Testis (tissue), 2 donors: ENCODE measurements at regions not wholly inside any gene's neighbourhood (a gene's known extent, or its start where the extent isn't known, plus 50 kb on each side); places are given as distances from the start of the nearest gene placed in this dataset.

ENCODE experiments used
- DNase-seq: peaks from one replicate; pipeline ENCODE4 v3.0.0-alpha.2; 2019
- H3K27ac ChIP-seq, 2 donors: fragments of 200-600 bp; sonication (generic); one replicate each; pipeline ENCODE4 v1.5.1; 2019
- H3K27me3 ChIP-seq: fragments of 200-600 bp; sonication (generic); one replicate; pipeline ENCODE4 v1.5.1; 2019
- H3K36me3 ChIP-seq: fragments of 200-600 bp; sonication (generic); one replicate; pipeline ENCODE4 v1.5.1; 2017; ENCODE audit warnings: low read depth; ENCODE audit errors: missing control alignments
- H3K4me1 ChIP-seq: fragments of 200-600 bp; sonication (generic); one replicate; pipeline ENCODE4 v1.5.1; 2019
- H3K4me3 ChIP-seq, 2 donors: fragments of 200-600 bp; sonication (generic); one replicate each; pipeline ENCODE4 v1.5.1; 2017 to 2019
- H3K9me3 ChIP-seq: fragments of 200-600 bp; sonication (generic); one replicate; pipeline ENCODE4 v1.5.1; 2017
- CTCF ChIP-seq, 3 experiments: fragments of 450-650 bp in 2 of 3; fragments of 200-600 bp in 1 of 3; sonication (generic) in 1 of 3; IDR thresholded peaks; one replicate each; pipeline ENCODE4 v1.5.1; 2016 to 2019; ENCODE audit warnings: antibody characterized with exemption in 3 of 3, mild to moderate bottlenecking in 2 of 3, moderate library complexity in 1 of 3
- POLR2A ChIP-seq: fragments of 450-650 bp; IDR thresholded peaks from one replicate; pipeline ENCODE4 v1.6.1; 2017; ENCODE audit warnings: antibody characterized with exemption, mild to moderate bottlenecking, moderate library complexity
- WGBS, 2 donors: methylation state at CpG; one replicate each; pipeline ENCODE4 v1.1.5; 2018; 5-methylcytosine and 5-hydroxymethylcytosine counted together
- intact Hi-C: fragments of 100-400 bp; cut with DNase I; formaldehyde crosslinking; loops from one replicate; pipeline ENCODE4 v1.15.1; 2023; ENCODE audit warnings: low total_unique reads

DNA sequence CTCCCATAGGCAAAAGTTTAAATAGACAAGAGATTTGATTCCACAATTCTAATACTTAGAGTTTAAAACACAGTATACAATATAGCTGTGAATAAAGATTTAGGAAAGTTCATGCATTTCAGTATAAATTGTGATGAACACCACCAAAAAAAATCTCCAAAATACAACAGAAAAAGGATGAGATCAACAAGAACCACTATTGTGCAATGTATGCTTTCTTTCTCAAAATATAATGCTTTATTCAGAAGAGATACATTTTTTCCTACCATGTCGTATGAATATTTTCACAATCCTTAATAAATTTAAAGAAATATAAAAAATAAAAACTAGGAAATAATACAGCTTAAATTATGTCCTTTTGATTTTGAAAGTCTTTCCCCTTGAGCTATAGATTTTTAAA lies 1309.2 kb downstream of the MRPL39 start:
- no peaks in the 10 kb centered on the region for H3K9me3 ChIP-seq
- intact Hi-C loops = no loop called here
- WGBS, 2 donors = 94 to 100% methylated on average over 1 of the region's 1 CpG
- H3K4me3 ChIP-seq = no peak overlapping the region
- no peak for TF ChIP-seq CTCF (IDR thresholded peaks at IDR 0.05)
- no peak for TF ChIP-seq POLR2A
- no peaks in the 10 kb centered on the region for H3K4me1 ChIP-seq
- H3K27ac ChIP-seq = no peak overlapping the region
- DNase-seq = no peak
- H3K27me3 ChIP-seq = no peaks in the 10 kb centered on the region
- no peaks in the 10 kb centered on the region for H3K36me3 ChIP-seq

- TF ChIP-seq POLR2A (no peak), CTCF (IDR thresholded peaks at IDR 0.05) (no peak)
- intact Hi-C loops = no loop called here
- WGBS, 2 donors = 60 to 86% methylated on average over 2 of the region's 2 CpGs
- H3K27me3 ChIP-seq = no peaks in the 10 kb centered on the region
- DNase-seq = no peak
- no peaks in the 10 kb centered on the region for H3K9me3 ChIP-seq
- H3K4me3 ChIP-seq = no peak overlapping the region
- H3K27ac ChIP-seq = no peak overlapping the region
- H3K4me1 ChIP-seq = no peaks in the 10 kb centered on the region
- no peaks in the 10 kb centered on the region for H3K36me3 ChIP-seq
Measured at GRCh38 chr21:24294171-24294570, 1313.1 kb downstream of the MRPL39 start.

DNA sequence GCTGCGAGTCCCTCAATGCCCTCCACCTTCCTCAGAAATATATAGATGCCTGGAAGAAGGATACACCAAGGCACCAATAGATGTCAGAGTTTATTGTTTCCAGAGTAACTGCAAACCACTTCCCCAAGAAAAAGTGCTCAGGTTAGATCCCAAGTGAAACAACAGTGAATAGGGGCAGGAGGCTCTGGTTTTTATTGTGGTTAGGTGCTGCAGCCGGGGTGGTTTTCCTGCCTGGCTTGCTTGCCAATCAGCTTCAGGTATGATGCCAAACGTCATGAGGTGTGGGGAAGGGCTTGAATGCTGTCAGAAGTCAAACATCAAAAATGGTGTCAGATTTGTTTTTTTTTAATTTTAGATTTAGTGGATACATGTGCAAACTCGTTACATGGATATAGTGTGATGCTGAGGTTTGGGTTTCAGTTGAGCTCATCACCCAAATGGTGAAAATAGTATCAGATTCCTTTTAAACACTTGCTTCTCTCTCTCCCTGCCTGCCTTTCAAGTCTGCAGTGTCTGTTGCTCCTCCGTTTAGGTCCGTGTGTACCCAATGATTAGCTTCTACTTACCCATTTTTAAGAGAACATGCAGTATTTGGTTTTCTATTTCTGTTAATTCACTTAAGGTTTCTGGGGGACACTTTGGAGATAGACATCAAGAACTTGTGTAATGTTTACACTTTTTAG lies 1317.0 kb downstream of the MRPL39 start:
- DNase-seq = no peak
- intact Hi-C loops = no loop called here
- WGBS, 2 donors = 67 to 71% methylated on average over 6 of the region's 6 CpGs
- H3K4me1 ChIP-seq = no peaks in the 10 kb centered on the region
- no peaks in the 10 kb centered on the region for H3K27me3 ChIP-seq
- H3K9me3 ChIP-seq = no peaks in the 10 kb centered on the region
- H3K27ac ChIP-seq = no peak overlapping the region
- H3K36me3 ChIP-seq = no peaks in the 10 kb centered on the region
- TF ChIP-seq POLR2A (no peak), CTCF (IDR thresholded peaks at IDR 0.05) (no peak)
- no peak overlapping the region for H3K4me3 ChIP-seq

- DNase-seq = no peak
- no peak overlapping the region for H3K27ac ChIP-seq
- H3K36me3 ChIP-seq = no peaks in the 10 kb centered on the region
- no peaks in the 10 kb centered on the region for H3K27me3 ChIP-seq
- TF ChIP-seq POLR2A (no peak), CTCF (IDR thresholded peaks at IDR 0.05) (no peak)
- intact Hi-C loops = no loop called here
- H3K9me3 ChIP-seq = no peaks in the 10 kb centered on the region
- 79 to 91% methylated on average over 1 of the region's 1 CpG for WGBS, 2 donors
- no peaks in the 10 kb centered on the region for H3K4me1 ChIP-seq
- H3K4me3 ChIP-seq = no peak overlapping the region
Measured at GRCh38 chr21:24289539-24289938, 1317.7 kb downstream of the MRPL39 start.

DNA sequence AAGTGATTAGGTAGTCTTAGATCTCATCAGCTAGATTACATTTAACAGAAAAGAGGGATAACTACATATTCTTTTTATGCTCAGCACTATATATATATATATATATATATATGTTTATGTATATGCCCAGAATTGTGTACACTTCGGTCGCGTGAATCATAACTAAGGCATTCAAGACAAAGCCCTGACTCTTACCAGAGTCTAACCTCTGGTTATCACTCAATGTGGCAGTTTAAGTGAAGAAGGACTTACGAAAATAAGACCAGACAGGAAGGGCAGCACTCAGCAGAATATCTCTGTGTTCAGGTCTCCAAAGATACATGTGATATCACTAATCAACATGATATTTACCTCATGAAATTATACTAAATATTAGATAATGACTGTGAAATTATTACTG lies 1326.7 kb downstream of the MRPL39 start:
- DNase-seq = no peak
- TF ChIP-seq CTCF (IDR thresholded peaks at IDR 0.05) (no peak), POLR2A (no peak)
- no peak overlapping the region for H3K27ac ChIP-seq
- H3K27me3 ChIP-seq = no peaks in the 10 kb centered on the region
- H3K4me3 ChIP-seq = no peak overlapping the region
- WGBS, 2 donors = 88 to 94% methylated on average over 4 of the region's 4 CpGs
- H3K9me3 ChIP-seq = no peaks in the 10 kb centered on the region
- H3K4me1 ChIP-seq = no peaks in the 10 kb centered on the region
- intact Hi-C loops = no loop called here
- no peaks in the 10 kb centered on the region for H3K36me3 ChIP-seq
